Stimulated activated CD8-positive, alpha-beta memory T cell treated with anti-CD3 and anti-CD28 coated beads, Interleukin-7, amount 100 ng/mL, for 48 hours (primary cell): ENCODE measurements at regions not wholly inside any gene's neighbourhood (a gene's known extent, or its start where the extent isn't known, plus 50 kb on each side); places are given as distances from the start of the nearest gene placed in this dataset.
"Not testable (repeated sequence)": the region's sequence is repeated elsewhere in the genome, so short reads cannot be mapped to it uniquely, and the experiment has no call there.

Source experiments
- DNase-seq, 2 donors: peaks; one replicate each; pipeline ENCODE4 v3.0.0-alpha.2; 2020; ENCODE audit warnings: low read depth in 1 of 2; ENCODE audit errors: extremely low read depth in 1 of 2

DNA sequence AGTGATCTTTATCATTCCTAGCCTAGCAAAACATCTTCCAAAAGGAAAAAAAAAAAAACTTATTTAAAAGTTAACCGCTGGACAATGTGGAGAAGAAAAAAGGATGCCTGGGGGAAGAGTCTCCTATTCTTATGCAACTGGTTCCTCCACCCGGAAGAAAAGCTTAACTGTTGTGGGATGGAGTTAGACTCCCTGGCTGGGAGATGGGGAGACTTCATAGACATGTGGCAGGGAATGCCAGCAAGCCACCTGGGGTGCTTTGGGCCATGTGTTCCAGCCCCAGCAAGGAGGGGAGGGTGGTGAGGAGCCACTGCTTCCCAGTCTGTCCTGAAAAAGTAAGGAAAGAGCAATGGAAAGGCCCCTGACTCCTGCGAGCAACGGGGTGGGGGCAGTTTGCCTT, 119.4 kb upstream of the SPIN4 start:
- DNase-seq, result no peak

DNA sequence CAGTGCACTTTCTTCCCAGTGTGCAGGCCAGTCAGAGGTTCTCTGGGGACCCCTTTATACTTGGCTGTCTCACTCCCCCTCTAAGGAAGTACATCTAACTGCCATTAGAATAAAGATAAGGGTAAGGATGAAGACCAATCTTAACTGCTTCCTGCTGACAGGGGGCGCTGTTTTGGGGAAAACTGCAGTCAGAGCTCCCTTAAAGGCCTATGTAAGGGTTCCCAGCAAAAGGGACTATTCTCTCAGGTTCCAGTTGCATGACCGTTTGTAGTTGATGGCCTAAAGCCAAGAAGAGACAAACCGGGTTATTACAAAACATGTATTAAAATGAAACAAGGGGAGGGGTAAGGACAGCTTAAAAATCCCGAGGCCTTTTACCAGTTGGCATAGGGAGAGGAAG, 115.6 kb upstream of the SPIN4 start:
- DNase-seq, result no peak

DNA sequence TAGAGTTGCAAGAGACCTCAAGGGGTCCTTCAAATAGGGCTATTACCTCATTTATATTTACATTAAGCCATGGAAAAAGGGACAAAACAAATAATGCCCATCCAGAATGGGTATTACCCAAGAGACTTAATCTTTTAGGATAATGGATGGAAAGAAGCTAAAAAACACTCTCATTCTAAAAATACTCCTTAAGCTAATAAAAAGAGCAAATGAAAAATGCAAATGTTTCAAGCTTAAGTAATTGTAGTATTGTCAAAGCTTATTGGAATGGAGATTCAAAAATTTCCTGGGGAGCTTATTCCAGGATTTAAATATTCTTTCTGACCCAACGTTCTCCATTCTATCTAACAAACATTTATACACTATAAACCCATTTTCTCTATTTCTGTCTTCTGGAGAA, 107.8 kb upstream of the SPIN4 start:
- DNase-seq, result no peak

DNA sequence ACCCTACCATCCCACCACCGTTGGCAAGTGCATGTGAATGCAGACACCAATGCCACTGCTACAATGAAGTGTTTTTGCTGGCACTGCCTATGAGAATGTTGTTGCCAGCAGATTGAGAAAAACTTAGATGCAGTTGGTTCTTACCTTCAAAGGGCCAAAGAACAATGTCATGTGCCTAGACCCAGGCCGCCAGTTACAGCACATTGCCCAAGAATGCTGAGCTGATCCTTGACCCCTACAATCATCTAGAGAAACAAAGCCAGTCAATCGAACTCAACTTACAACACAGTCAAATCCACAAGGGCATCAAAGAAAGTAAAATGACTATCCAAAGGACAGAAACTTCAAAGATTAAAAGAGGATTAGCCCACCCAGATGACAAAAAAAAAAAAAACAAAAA, 102.4 kb upstream of the SPIN4 start:
- DNase-seq, result no peak

DNA sequence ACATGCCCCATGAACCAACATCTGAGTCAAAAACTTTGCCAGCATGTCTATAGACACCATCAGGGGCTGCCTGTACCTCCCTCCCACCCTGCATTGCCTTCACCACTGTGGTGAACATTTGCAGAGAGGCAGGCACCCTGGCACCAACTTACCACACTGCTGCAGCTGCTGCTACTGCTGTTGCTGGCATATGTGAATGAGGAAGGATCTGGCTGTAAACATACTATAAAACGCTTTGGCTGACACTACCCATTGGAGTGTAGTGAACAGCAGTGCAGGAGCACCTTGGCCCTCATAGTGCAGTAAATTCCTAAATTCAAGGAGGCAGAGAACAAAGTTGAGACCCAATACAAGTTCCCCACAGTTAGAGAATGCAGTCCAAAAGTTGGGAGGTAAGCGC, 90.6 kb upstream of the SPIN4 start:
- no peak for DNase-seq

DNA sequence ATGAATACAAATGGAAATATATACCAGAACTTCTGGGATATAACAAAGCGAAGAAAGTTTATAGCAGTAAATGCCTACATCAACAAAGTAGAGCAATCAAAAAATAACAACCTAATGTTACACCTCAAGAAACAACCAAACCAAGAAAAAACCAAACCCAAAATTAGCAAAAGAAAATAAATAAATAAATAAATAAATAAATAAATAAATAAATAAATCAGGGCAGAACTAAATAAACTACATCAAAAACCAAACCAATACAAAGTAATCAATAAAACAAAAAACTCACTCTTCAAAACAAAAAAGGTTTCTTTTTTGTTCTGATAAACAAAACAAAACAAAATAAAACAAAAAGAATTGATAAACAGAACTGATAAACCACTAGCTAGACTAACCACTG, 88.4 kb upstream of the SPIN4 start:
- DNase-seq, result no peak

DNA sequence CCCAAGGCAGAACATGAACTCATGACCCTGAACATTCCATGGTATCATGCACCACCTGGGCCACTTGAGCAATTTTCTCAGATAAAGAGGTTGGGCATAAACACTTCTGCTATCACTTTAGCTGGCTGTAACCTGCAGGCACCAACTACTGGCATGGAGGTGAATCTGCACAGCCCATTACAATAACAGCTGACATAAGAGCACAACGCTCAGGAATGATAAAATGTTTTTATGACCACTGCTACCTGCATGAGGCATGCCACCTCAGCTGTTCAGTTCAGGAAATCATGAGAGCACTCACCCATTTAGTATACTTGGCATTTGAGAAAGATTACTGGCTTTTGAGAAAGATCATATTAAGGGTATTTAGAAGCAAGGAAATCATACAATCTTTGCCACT, 85.7 kb upstream of the SPIN4 start:
- no peak for DNase-seq

DNA sequence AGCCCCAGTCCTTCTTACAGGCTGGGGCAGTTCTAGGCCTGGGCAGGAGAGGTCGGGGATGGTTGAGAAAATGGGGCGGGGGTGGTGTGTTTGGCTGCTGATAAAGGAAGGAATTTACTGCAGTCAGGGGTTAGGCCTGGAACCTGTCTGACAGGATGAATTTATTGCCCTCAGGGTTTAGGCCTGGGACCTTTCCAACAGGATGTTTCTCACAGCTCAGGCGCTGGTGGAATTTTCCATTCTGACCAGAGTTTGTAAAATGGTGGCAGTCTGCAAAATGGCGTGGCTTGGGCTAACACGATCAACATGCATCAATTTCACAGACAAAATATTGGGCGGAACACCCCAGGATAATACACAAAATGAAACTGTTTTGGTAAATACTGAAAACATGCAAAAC, 83.5 kb upstream of the SPIN4 start:
- DNase-seq, result no peak

DNA sequence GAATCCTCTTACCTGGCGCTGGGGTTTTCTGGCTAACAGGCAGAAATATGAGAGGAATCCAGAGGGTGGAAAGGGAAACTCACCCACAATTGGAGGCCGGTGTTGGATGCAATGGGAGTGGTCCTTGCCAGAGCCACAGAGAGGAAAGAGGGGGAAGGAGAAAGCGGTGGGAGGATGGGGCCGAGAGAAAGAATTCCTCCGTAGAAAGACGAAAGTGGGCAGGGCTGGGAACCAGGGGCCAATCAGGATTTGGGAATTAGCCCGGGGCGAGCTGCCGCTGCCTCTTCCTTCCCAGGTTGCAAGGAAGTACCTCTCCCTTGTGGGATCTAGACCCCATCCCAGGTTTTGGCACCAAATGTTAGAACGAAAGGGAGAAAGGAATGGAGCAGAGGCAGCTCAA, 83.1 kb upstream of the SPIN4 start:
- DNase-seq, result no peak

DNA sequence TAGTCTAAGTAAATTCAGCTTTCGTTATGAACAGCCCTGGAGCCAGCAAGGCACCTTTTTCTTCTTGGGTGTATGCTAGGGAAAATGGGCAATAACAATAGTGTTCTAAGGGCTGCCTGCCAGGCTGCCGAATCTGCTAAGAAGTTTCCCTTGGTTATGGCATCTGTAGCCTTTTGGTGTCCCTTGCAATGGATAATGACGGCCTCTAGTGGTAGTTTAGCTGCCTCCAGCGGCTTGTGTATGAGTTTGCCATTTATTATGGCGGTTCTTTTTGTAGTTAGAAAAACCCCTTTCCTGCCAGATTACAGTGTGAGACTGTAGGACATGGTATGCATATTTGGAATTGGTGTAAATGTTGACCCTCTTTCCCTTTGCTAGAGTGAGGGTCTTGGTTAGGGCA, 78.9 kb upstream of the SPIN4 start:
- no peak for DNase-seq

DNA sequence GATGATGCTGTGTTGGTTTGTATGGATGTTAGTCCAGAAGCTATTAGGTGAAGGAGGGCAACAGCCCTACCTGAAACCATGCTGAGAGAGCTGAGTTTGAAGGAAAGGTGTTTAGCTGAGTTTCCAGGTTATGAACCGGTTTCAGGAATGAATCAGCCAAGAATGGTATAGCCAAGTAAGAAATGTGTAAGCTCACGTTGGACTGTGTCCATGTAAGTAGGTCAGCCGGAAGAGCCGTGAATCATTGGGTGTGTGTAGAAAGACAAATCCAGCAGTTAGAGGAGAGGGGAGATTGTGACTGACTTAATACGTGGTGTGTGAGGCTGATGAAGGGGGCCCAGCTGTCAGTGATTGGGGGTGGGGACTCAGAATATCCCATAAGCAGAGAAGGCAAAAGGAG, 77.2 kb upstream of the SPIN4 start:
- no peak for DNase-seq

DNA sequence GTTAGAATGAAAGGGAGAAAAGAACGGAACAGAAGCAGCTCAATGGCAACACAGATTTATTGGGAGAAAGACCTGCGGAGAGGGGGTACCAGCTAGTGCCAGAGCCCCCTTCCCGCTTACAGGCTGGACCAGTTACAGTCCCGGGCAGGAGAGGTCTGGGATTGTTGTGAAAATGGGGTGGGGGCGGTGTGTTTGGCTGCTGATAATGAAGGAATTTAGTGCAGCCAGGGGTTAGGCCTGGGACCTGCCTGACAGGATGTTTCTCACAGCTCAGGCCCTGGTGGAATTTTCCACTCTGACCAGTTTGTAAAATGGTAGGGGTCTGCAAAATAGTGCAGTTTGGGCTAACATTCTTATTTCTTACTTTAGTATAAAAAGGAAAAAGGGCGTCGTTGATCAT, 75.4 kb upstream of the SPIN4 start:
- no peak for DNase-seq

DNA sequence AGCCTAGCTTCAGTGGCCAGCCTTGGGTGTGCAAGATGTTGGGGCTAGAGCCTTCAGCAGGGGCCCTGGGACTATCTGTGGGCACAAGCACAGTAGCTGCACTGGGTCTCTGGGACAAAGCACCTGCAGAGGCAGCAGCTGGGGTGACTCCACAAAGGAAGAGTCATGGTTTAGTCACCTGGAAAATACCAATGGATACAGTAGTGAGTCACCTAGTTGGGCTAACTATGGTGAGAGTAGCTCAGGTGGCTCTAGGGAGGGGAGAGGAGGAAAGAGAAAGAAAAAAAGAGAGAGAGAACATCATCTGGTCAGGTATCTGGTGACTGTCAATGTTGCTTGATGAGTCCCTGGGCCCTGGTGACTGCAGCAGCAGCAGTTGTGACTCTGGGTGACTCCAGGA, 72.9 kb upstream of the SPIN4 start:
- DNase-seq, result no peak

DNA sequence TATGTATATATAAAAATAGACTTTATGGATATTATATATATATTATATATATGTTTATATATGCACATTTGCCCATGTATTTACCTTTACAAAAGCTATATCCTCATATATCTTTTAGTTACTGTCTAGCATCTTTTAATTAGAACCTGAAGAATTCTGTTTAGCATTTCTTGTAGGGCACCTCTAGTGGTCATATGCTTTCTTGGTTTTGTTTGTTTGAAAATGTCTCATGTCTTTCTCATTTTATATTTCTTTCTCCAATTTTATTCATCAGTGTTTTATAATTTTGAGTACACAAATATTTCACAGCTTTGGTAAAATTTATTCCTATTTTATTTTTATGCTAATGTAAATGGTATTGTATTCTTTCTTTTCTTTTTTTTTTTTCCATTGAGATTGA, 70.3 kb upstream of the SPIN4 start:
- no peak for DNase-seq

DNA sequence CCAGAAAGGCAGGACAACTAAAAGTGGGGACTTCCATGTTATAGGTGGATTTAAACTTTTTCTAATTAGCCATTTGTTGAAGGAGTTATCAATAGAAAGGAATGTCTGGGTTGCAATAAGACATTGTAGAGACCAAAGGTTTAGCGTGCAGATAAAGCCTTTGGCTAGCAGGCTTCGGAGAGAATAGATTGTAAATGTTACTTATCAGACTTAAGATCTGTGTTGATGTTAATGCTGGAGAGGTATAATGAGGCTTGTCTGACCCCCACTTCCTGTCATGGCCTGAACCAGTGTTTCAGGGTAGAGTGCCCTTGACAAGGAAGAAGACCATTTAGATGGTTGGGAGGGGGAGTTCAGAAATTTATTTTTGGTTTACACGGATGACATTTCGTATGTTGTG, 67.1 kb upstream of the SPIN4 start:
- DNase-seq, result no peak

DNA sequence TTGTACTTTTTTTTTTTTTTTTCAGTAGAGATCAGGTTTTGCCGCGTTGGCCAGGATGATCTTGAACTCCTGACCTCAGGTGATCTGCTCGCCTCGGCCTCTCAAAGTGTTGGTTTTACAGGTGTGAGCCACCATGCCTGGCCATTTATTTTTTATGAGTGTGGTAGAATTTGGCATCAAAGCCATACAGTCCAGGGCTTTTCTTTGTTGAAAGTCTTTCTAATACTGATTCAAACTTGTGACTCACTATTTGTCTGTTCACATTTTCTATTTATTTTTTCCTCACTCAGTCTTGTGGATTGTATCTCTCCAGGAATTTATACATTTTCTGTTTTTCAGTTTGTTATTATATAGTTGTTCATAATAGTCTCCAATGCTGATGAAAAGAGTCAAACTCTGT, 66.5 kb upstream of the SPIN4 start:
- DNase-seq, result no peak

DNA sequence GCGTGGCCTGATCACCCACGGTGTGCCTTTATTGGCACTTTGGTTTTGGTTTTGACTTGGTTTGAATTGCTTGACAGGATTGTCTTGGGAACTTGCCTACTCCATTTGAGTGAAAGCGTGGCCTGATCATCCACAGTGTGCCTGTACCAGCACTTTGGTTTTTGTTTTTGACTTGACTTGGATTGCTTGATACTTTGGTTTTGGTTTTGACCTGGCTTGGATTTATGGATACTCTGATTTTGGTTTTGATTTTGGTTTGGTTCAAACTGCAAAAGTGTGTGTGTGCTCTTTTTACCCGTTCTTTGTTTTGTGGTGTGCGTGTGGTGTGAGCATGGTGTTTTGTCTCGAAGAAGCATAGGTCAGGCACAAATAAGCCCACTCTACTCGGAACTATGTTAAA, 58.8 kb upstream of the SPIN4 start:
- DNase-seq, result not testable (repeated sequence)

DNA sequence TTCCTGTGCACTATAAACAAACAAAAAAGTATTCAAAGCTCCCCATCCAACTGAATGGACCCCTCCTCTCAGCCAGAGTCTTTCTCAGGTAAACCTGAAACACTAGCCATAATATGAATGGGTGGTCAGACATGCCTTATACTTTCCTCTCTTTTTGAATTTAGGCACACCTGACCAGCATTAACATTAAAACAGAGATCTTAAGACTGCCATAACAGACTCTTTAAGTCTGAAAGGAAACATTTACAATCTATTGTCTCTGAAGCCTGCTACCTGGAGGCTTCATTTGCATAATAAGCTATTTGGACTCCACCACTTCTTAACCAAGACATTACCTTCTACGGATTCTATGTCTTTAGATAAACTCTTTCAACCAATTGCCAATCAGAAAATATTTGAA, 56.9 kb upstream of the SPIN4 start:
- no peak for DNase-seq

DNA sequence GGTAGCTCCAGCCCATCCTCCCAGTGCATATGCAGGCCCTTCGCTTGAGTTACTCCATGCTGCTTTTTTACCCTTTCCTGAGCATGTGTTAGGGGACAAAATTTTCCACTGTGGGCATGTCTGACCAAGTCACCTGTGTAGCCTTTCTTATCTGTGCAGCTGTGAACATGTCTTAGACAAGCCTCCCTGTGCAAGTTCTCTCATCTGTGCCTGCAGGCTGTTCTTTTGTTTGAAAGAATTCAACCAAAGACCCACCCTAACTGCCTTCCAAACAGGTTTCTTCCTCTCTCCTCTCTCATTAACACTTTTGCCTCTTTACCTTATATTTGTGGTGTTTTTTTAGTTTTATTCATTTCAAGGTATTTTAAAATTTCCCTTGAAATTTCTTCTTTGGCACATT, 53.2 kb upstream of the SPIN4 start:
- DNase-seq, result no peak

DNA sequence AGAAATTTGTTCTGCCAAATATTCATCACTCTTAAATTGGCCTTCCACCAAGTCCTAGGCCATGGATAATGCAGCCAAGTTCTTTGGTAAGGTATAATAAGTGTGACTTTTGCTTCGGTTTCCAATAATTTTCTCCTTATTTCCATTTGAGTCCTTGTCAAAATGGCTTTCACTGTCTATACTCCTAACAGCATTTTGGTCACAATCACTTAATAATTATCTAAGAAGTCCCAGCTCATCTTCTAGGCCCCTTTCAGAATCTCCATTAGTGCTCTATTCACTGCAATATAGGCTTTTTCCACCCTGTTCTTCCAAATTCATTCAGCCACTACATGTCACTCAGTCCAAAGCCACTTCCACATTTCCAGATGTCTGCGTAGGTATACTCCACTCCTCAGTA, 51.0 kb upstream of the SPIN4 start:
- no peak for DNase-seq
